Vagina (tissue), 2 donors: ENCODE measurements at regions not wholly inside any gene's neighbourhood (a gene's known extent, or its start where the extent isn't known, plus 50 kb on each side); places are given as distances from the start of the nearest gene placed in this dataset.

Experiments
- CTCF ChIP-seq, 3 experiments: fragments of 450-650 bp in 2 of 3; fragments of 200-600 bp in 1 of 3; sonication (generic) in 1 of 3; IDR thresholded peaks; one replicate each; pipeline ENCODE4 v1.5.1; 2017 to 2019; ENCODE audit warnings: antibody characterized with exemption in 3 of 3, mild to moderate bottlenecking in 2 of 3, moderate library complexity in 2 of 3
- POLR2A ChIP-seq, 2 donors: fragments of 450-650 bp; IDR thresholded peaks; one replicate each; pipeline ENCODE4 v1.6.1; 2017; ENCODE audit warnings: antibody characterized with exemption in 2 of 2, mild to moderate bottlenecking in 2 of 2, moderate library complexity in 2 of 2
- POLR2AphosphoS5 ChIP-seq, 2 donors: sonication (generic); formaldehyde crosslinking; IDR thresholded peaks; one replicate each; pipeline ENCODE4 v1.9.0; 2017; ENCODE audit warnings: antibody characterized with exemption in 2 of 2, mild to moderate bottlenecking in 2 of 2, low read depth in 1 of 2; ENCODE audit not compliant: insufficient read depth in 1 of 2

GRCh38 chr1:162918151-162918754, 57.3 kb upstream of the CCDC190 start:
- TF ChIP-seq CTCF (IDR thresholded peaks at IDR 0.05), result no peak
- no peak for TF ChIP-seq POLR2A (IDR thresholded peaks at IDR 0.05)
- TF ChIP-seq POLR2AphosphoS5 (IDR thresholded peaks at IDR 0.05; ENCODE audit: insufficient read depth in 1 of 2, low read depth in 1 of 2), result no peak
